ENCODE measurements at regions not wholly inside any gene's neighbourhood (a gene's known extent, or its start where the extent isn't known, plus 50 kb on each side); places are given as distances from the start of the nearest gene placed in this dataset.

- Histone ChIP-seq H3K4me1 (replicated peaks) (no peaks in the 10 kb centered on the region), H3K4me3 (no peak overlapping the region), H3K9me3 (no peaks in the 10 kb centered on the region), H3K27me3 (replicated peaks; ENCODE audit: insufficient read depth) (no peaks in the 10 kb centered on the region), H3K27ac (no peak overlapping the region), H3K36me3 (no peaks in the 10 kb centered on the region)
- DNase-seq (ENCODE audit: low spot score) = no peak
- intact Hi-C loops (cut with DNase I) = no loop called here
- TF ChIP-seq POLR2AphosphoS5 (IDR thresholded peaks at IDR 0.05) (no peak), CTCF (IDR thresholded peaks at IDR 0.05) (no peak), POLR2A (IDR thresholded peaks at IDR 0.05) (no peak)
- 80% methylated on average over 3 of the region's 3 CpGs for WGBS
These were observed 1697.0 kb downstream of the PCDH7 start for GRCh38 chr4:32417113-32417704.

- no peaks in the 10 kb centered on the region for H3K36me3 ChIP-seq
- no peaks in the 10 kb centered on the region for H3K4me1 ChIP-seq (replicated peaks)
- DNase-seq (ENCODE audit: low spot score) = no peak
- no peaks in the 10 kb centered on the region for H3K27me3 ChIP-seq (replicated peaks; ENCODE audit: insufficient read depth)
- no peak overlapping the region for H3K27ac ChIP-seq
- 95% methylated on average over 3 of the region's 3 CpGs for WGBS
- TF ChIP-seq POLR2AphosphoS5 (IDR thresholded peaks at IDR 0.05) (no peak), POLR2A (IDR thresholded peaks at IDR 0.05) (no peak), CTCF (IDR thresholded peaks at IDR 0.05) (no peak)
- no peak overlapping the region for H3K4me3 ChIP-seq
- H3K9me3 ChIP-seq = no peaks in the 10 kb centered on the region
- intact Hi-C loops (cut with DNase I) = no loop called here
These were observed 1703.1 kb downstream of the PCDH7 start for GRCh38 chr4:32423267-32423666.

GRCh38 chr4:32425243-32425642 lies 1705.1 kb downstream of the PCDH7 start:
- TF ChIP-seq POLR2A (IDR thresholded peaks at IDR 0.05) (no peak), CTCF (IDR thresholded peaks at IDR 0.05) (no peak), POLR2AphosphoS5 (IDR thresholded peaks at IDR 0.05) (no peak)
- intact Hi-C loops (cut with DNase I) = no loop called here
- no peaks in the 10 kb centered on the region for H3K4me1 ChIP-seq (replicated peaks)
- no peaks in the 10 kb centered on the region for H3K27me3 ChIP-seq (replicated peaks; ENCODE audit: insufficient read depth)
- H3K36me3 ChIP-seq = no peaks in the 10 kb centered on the region
- DNase-seq (ENCODE audit: low spot score) = no peak
- no peak overlapping the region for H3K27ac ChIP-seq
- WGBS = 52% methylated on average over 3 of the region's 3 CpGs
- H3K4me3 ChIP-seq = no peak overlapping the region
- no peaks in the 10 kb centered on the region for H3K9me3 ChIP-seq

- intact Hi-C loops (cut with DNase I) = no loop called here
- Histone ChIP-seq H3K27ac (no peak overlapping the region), H3K4me3 (no peak overlapping the region), H3K27me3 (replicated peaks; ENCODE audit: insufficient read depth) (no peaks in the 10 kb centered on the region), H3K36me3 (no peaks in the 10 kb centered on the region), H3K9me3 (no peaks in the 10 kb centered on the region), H3K4me1 (replicated peaks) (no peaks in the 10 kb centered on the region)
- no peak for DNase-seq (ENCODE audit: low spot score)
- WGBS = 87% methylated on average over 7 of the region's 7 CpGs
- TF ChIP-seq POLR2AphosphoS5 (IDR thresholded peaks at IDR 0.05) = no peak
- no peak for TF ChIP-seq CTCF (IDR thresholded peaks at IDR 0.05)
- no peak for TF ChIP-seq POLR2A (IDR thresholded peaks at IDR 0.05)
These were observed 1707.4 kb downstream of the PCDH7 start for GRCh38 chr4:32427566-32427965.

GRCh38 chr4:32429151-32429550 lies 1709.0 kb downstream of the PCDH7 start:
- intact Hi-C loops (cut with DNase I) = no loop called here
- 32% methylated on average over 2 of the region's 2 CpGs for WGBS

More at GRCh38 chr4:32429151-32429550, 1709.0 kb downstream of the PCDH7 start:
- DNase-seq (ENCODE audit: low spot score) = no peak
- Histone ChIP-seq H3K36me3 (no peaks in the 10 kb centered on the region), H3K4me3 (no peak overlapping the region), H3K9me3 (no peaks in the 10 kb centered on the region), H3K27me3 (replicated peaks; ENCODE audit: insufficient read depth) (no peaks in the 10 kb centered on the region), H3K4me1 (replicated peaks) (no peaks in the 10 kb centered on the region), H3K27ac (no peak overlapping the region)
- no peak for TF ChIP-seq POLR2A (IDR thresholded peaks at IDR 0.05)
- TF ChIP-seq CTCF (IDR thresholded peaks at IDR 0.05) = no peak
- no peak for TF ChIP-seq POLR2AphosphoS5 (IDR thresholded peaks at IDR 0.05)
